ENCODE measurements at regions not wholly inside any gene's neighbourhood (a gene's known extent, or its start where the extent isn't known, plus 50 kb on each side); places are given as distances from the start of the nearest gene placed in this dataset.

DNA sequence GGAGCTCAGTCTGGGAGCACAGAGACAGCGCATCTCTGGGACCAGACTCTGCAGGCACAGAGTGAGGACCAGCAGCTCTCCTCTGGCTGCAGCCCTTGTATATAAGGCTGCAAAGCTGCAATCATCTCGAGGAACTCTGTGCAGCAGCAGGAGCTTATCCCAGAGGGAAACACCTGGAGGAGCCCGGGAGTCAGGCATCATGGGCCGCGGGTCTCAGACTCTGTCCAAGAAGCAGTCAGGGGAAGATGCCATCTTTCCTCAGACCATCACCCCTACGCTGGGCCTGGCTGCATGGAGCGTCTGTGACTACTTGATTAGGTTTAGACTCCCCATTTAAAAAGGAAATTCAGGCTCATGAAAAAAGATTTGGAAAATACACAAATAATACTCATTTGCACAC is 122.0 kb downstream of the IRF8 start:
- no peak for DNase-seq (ENCODE audit: low read depth)
- no peak for TF ChIP-seq CTCF (IDR thresholded peaks at IDR 0.05; ENCODE audit: control insufficient read depth, extremely low read depth, insufficient read depth)
- H3K4me3 ChIP-seq (ENCODE audit: low read depth, low read length), result no peak overlapping the region

- DNase-seq (ENCODE audit: low read depth), result no peak
- no peak overlapping the region for H3K4me3 ChIP-seq (ENCODE audit: low read depth, low read length)
- no peak for TF ChIP-seq CTCF (IDR thresholded peaks at IDR 0.05; ENCODE audit: control insufficient read depth, extremely low read depth, insufficient read depth)
Observed at GRCh38 chr16:86022381-86022960, 123.5 kb downstream of the IRF8 start.

DNA sequence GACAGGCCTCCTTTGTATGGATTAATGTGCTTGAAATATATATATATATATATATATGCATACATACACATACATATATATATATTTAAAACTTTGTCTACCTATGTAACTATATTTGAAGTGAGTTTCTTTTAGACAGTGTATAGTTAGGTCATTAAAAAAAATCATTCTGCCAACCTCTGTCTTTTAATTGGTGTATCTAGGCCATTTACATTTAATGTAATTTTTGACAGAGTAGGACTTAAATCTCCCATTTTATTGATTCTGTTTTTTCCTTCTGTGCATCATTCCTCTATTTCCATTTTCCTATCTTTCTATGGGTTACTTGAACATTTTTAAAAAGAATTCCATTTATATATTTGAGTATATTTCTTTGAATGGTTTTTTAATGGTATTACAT is 125.2 kb downstream of the IRF8 start:
- TF ChIP-seq CTCF (IDR thresholded peaks at IDR 0.05; ENCODE audit: control insufficient read depth, extremely low read depth, insufficient read depth), result no peak
- H3K4me3 ChIP-seq (ENCODE audit: low read depth, low read length), result no peak overlapping the region
- no peak for DNase-seq (ENCODE audit: low read depth)

DNA sequence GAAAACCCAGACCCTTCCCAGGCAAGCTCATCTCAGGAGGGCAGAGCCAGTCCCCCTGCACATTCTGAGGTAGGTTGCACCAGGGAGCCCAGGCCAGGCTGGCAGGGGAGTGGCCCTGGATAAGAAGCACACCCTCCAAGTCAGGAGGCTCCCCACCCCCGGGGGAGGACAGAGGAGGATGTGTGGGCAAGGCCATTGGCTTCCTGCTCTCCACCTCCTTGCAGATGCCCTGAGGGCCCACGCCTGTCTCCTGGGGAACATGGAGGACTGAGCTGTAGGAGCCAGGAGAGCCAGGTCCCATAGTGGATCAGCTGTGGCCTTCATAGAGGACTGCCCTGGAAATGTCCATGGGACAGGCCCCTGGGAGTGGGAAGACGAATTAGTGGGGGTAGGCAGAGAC is 126.7 kb downstream of the IRF8 start:
- no peak for TF ChIP-seq CTCF (IDR thresholded peaks at IDR 0.05; ENCODE audit: control insufficient read depth, extremely low read depth, insufficient read depth)
- DNase-seq (ENCODE audit: low read depth), result no peak
- H3K4me3 ChIP-seq (ENCODE audit: low read depth, low read length), result no peak overlapping the region

DNA sequence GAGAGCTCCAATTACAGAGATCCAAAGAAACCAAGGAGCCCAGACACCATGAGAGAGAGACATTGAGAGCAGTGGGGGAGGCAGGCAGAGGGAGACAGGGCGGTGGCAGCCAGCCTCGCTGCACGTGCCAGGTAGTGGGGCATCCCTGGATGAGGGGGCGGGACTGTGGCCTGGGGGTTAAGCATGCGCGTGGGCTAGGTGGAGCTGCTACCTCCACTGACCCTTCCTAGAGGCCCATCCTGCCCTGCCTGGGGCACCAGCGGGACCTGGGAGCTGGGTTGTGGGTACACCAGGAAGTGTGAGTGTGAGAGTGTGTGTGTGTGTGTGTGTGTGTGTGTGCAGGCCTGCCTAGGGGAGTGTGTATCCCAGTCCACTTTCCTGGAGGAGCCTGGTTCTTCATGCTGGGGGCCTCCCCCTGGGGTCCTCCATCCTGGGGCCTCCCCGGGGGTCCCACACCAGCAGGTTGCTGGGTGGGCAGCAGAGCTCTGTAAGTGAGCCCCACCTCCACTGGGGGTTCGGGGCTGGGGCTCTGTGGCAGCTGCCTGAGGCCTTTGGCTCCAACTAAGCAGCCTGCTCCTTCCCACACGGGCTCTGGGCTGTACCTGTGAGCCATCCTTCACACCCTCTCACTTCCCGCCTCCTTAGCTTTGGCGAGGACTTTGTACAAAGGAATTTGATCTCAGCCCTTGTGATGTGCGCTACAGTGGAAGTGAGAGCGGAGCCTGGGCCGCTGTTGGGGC is 127.4 kb downstream of the IRF8 start:
- no peak for TF ChIP-seq CTCF (IDR thresholded peaks at IDR 0.05; ENCODE audit: control insufficient read depth, extremely low read depth, insufficient read depth)
- no peak overlapping the region for H3K4me3 ChIP-seq (ENCODE audit: low read depth, low read length)
- DNase-seq (ENCODE audit: low read depth), result no peak

GRCh38 chr16:86026916-86027315 is 128.0 kb downstream of the IRF8 start:
- no peak for DNase-seq (ENCODE audit: low read depth)
- no peak overlapping the region for H3K4me3 ChIP-seq (ENCODE audit: low read depth, low read length)
- TF ChIP-seq CTCF (IDR thresholded peaks at IDR 0.05; ENCODE audit: control insufficient read depth, extremely low read depth, insufficient read depth), result no peak
